ENCODE measurements at regions not wholly inside any gene's neighbourhood (a gene's known extent, or its start where the extent isn't known, plus 50 kb on each side); places are given as distances from the start of the nearest gene placed in this dataset.

GRCh38 chr2:220562375-220563140 is 935.1 kb downstream of the SLC4A3 start:
- TF ChIP-seq POLR2A (IDR thresholded peaks at IDR 0.05; ENCODE audit: low read depth, low read length) (no peak), POLR2AphosphoS5 (IDR thresholded peaks at IDR 0.05; ENCODE audit: low read depth, low read length) (no peak), TAF1 (IDR thresholded peaks at IDR 0.05; ENCODE audit: low read depth, low read length) (no peak), SPI1 (IDR thresholded peaks at IDR 0.05; ENCODE audit: low read depth, low read length) (no peak), PAX5 (IDR thresholded peaks at IDR 0.05; ENCODE audit: insufficient read depth, low read length, severe bottlenecking) (no peak), POU2F2 (IDR thresholded peaks at IDR 0.05; ENCODE audit: low read depth, low read length) (no peak)
